Astrocyte (in vitro differentiated cells and primary cell): ENCODE measurements at regions not wholly inside any gene's neighbourhood (a gene's known extent, or its start where the extent isn't known, plus 50 kb on each side); places are given as distances from the start of the nearest gene placed in this dataset.

ENCODE experiments used
- DNase-seq: peaks from one replicate; pipeline ENCODE4 v3.0.0-alpha.2; 2010; ENCODE audit warnings: low read depth
- FAIRE-seq: peaks from 2 replicates; lab custom pipeline; 2011; peaks lifted over from hg19 to GRCh38; lab: Jason Lieb, UNC
- H2AFZ ChIP-seq: 2 replicates; pipeline ENCODE4 v1.6.0; 2012; ENCODE audit warnings: low read depth, low read length, inconsistent platforms
- H3K27ac ChIP-seq: 2 replicates; pipeline ENCODE4 v1.5.1; 2011; ENCODE audit warnings: low read depth, low read length, inconsistent platforms
- H3K27me3 ChIP-seq: 2 replicates; pipeline ENCODE4 v1.6.0; 2011; ENCODE audit warnings: low read length, inconsistent platforms; ENCODE audit not compliant: insufficient read depth
- H3K36me3 ChIP-seq: 2 replicates; pipeline ENCODE4 v1.5.1; 2011; ENCODE audit warnings: low read length, inconsistent platforms; ENCODE audit not compliant: insufficient read depth
- H3K4me1 ChIP-seq: 2 replicates; pipeline ENCODE4 v1.5.1; 2011; ENCODE audit warnings: low read length, inconsistent platforms; ENCODE audit not compliant: insufficient read depth
- H3K4me2 ChIP-seq: 2 replicates; pipeline ENCODE4 v1.6.0; 2012; ENCODE audit warnings: low read length, inconsistent platforms
- H3K4me3 ChIP-seq: 2 replicates; pipeline ENCODE4 v1.5.1; 2011; ENCODE audit warnings: low read depth, mild to moderate bottlenecking, low read length, inconsistent platforms; ENCODE audit not compliant: insufficient read depth
- H3K79me2 ChIP-seq: 2 replicates; pipeline ENCODE4 v1.6.0; 2012; ENCODE audit warnings: mild to moderate bottlenecking, low read length, inconsistent platforms; ENCODE audit not compliant: insufficient read depth
- H3K9ac ChIP-seq: 2 replicates; pipeline ENCODE4 v1.6.0; 2012; ENCODE audit warnings: mild to moderate bottlenecking, low read length, inconsistent platforms
- H3K9me3 ChIP-seq: 2 replicates; pipeline ENCODE4 v1.5.1; 2012; ENCODE audit warnings: low read depth, mild to moderate bottlenecking, low read length, inconsistent platforms; ENCODE audit not compliant: insufficient read depth
- H4K20me1 ChIP-seq: 2 replicates; pipeline ENCODE4 v1.6.0; 2012; ENCODE audit warnings: low read length, inconsistent platforms; ENCODE audit not compliant: insufficient read depth
- H3K27ac Mint-ChIP-seq: one replicate; pipeline ENCODE4 v1.8.0; 2021; ENCODE audit warnings: mild to moderate bottlenecking, mixed read lengths; ENCODE audit not compliant: unreplicated experiment
- H3K27me3 Mint-ChIP-seq: one replicate; pipeline ENCODE4 v1.8.0; 2021; ENCODE audit warnings: low read depth, mixed read lengths; ENCODE audit not compliant: unreplicated experiment
- H3K36me3 Mint-ChIP-seq: one replicate; pipeline ENCODE4 v1.8.0; 2021; ENCODE audit warnings: low read depth, mixed read lengths; ENCODE audit not compliant: unreplicated experiment
- H3K4me1 Mint-ChIP-seq: one replicate; pipeline ENCODE4 v1.8.0; 2021; ENCODE audit warnings: low read depth, mixed read lengths; ENCODE audit not compliant: unreplicated experiment
- H3K4me3 Mint-ChIP-seq: one replicate; pipeline ENCODE4 v1.8.0; 2021; ENCODE audit warnings: mild to moderate bottlenecking, moderate library complexity, mixed read lengths; ENCODE audit not compliant: unreplicated experiment
- H3K9me3 Mint-ChIP-seq: one replicate; pipeline ENCODE4 v1.8.0; 2021; ENCODE audit warnings: mild to moderate bottlenecking, mixed read lengths; ENCODE audit not compliant: unreplicated experiment
- EZH2 ChIP-seq: IDR thresholded peaks from 2 replicates; pipeline ENCODE4 v1.6.1; 2012; ENCODE audit warnings: mild to moderate bottlenecking, low read length, inconsistent platforms; ENCODE audit not compliant: insufficient read depth
- TF ChIP-seq, protein P1 (sequence below): IDR thresholded peaks from 2 replicates; pipeline ENCODE4 v1.5.1; 2011; ENCODE audit warnings: low read depth, mild to moderate bottlenecking, inconsistent platforms, low read length, moderate library complexity; ENCODE audit not compliant: insufficient read depth

DNA sequence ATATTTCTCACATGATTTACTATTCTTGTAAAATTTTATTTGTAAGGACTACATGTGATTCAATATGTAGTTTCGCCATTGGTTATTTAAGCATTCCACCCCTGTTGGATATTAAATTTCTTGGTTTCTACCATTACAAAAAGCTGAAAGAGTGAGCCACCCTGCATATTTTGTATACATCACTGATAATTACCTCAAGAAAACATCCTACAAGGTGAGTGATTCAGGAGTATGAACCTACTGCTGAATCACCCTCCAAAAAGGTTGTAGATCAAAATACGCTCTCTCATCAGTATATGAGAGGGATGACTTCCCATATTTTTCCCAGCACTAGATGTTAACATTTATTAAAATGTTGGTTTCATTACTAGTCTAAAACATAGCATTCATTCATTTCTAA lies 454.3 kb upstream of the WWC1 start:
- no peaks in the 10 kb centered on the region for H3K79me2 ChIP-seq
- H3K27ac Mint-ChIP-seq, result no peak overlapping the region
- H3K9me3 Mint-ChIP-seq, result no peaks in the 10 kb centered on the region
- no peak overlapping the region for H3K9ac ChIP-seq
- no peak overlapping the region for H3K4me3 ChIP-seq
- no peak overlapping the region for H2AFZ ChIP-seq
- H3K27me3 ChIP-seq, result no peaks in the 10 kb centered on the region
- no peak overlapping the region for H3K27ac ChIP-seq
- peaks cover 9% of the 10 kb centered on the region for H3K36me3 Mint-ChIP-seq
- H3K4me1 ChIP-seq, result no peaks in the 10 kb centered on the region
- FAIRE-seq, result no peak
- H3K4me3 Mint-ChIP-seq, result no peak overlapping the region
- H3K27me3 Mint-ChIP-seq, result no peaks in the 10 kb centered on the region
- H4K20me1 ChIP-seq, result no peaks in the 10 kb centered on the region
- no peaks in the 10 kb centered on the region for H3K9me3 ChIP-seq
- H3K36me3 ChIP-seq, result peaks cover 4% of the 10 kb centered on the region
- no peak for TF ChIP-seq EZH2
- TF ChIP-seq, protein P1, sequence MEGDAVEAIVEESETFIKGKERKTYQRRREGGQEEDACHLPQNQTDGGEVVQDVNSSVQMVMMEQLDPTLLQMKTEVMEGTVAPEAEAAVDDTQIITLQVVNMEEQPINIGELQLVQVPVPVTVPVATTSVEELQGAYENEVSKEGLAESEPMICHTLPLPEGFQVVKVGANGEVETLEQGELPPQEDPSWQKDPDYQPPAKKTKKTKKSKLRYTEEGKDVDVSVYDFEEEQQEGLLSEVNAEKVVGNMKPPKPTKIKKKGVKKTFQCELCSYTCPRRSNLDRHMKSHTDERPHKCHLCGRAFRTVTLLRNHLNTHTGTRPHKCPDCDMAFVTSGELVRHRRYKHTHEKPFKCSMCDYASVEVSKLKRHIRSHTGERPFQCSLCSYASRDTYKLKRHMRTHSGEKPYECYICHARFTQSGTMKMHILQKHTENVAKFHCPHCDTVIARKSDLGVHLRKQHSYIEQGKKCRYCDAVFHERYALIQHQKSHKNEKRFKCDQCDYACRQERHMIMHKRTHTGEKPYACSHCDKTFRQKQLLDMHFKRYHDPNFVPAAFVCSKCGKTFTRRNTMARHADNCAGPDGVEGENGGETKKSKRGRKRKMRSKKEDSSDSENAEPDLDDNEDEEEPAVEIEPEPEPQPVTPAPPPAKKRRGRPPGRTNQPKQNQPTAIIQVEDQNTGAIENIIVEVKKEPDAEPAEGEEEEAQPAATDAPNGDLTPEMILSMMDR, result no peak
- H3K4me1 Mint-ChIP-seq, result peaks cover 15% of the 10 kb centered on the region
- DNase-seq, result no peak
- H3K4me2 ChIP-seq, result no peak overlapping the region

DNA sequence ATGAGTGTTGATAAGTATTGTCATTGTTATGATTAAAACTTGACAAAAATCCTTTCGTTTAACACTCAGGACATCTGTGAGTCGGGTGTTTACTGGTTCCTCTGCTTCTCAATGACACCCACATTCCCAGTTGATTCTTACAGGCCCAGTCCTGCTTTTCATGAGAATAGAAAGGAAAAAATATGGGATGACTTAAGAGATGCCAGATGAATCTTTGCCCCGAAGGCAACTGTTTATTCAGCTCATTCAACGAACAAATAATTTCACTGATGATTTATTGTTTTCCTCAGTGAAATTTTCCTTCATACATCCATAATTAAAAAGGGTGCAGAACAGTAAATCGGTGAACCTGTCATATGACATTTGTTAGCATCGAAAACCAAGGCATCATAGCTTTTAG lies 452.4 kb upstream of the WWC1 start:
- DNase-seq, result no peak
- H3K9me3 Mint-ChIP-seq, result no peaks in the 10 kb centered on the region
- H3K79me2 ChIP-seq, result no peaks in the 10 kb centered on the region
- H3K27ac Mint-ChIP-seq, result no peak overlapping the region
- H3K4me1 Mint-ChIP-seq, result peaks cover 14% of the 10 kb centered on the region
- H3K36me3 Mint-ChIP-seq, result peaks cover 6% of the 10 kb centered on the region
- H3K27ac ChIP-seq, result no peak overlapping the region
- H3K4me1 ChIP-seq, result no peaks in the 10 kb centered on the region
- FAIRE-seq, result no peak
- H3K9ac ChIP-seq, result no peak overlapping the region
- H3K27me3 Mint-ChIP-seq, result no peaks in the 10 kb centered on the region
- H3K27me3 ChIP-seq, result no peaks in the 10 kb centered on the region
- no peaks in the 10 kb centered on the region for H3K9me3 ChIP-seq
- no peak overlapping the region for H3K4me3 ChIP-seq
- TF ChIP-seq, protein P1, result no peak
- TF ChIP-seq EZH2, result no peak
- no peak overlapping the region for H2AFZ ChIP-seq
- H3K36me3 ChIP-seq, result no peaks in the 10 kb centered on the region
- no peak overlapping the region for H3K4me2 ChIP-seq
- H4K20me1 ChIP-seq, result no peaks in the 10 kb centered on the region
- H3K4me3 Mint-ChIP-seq, result no peak overlapping the region

DNA sequence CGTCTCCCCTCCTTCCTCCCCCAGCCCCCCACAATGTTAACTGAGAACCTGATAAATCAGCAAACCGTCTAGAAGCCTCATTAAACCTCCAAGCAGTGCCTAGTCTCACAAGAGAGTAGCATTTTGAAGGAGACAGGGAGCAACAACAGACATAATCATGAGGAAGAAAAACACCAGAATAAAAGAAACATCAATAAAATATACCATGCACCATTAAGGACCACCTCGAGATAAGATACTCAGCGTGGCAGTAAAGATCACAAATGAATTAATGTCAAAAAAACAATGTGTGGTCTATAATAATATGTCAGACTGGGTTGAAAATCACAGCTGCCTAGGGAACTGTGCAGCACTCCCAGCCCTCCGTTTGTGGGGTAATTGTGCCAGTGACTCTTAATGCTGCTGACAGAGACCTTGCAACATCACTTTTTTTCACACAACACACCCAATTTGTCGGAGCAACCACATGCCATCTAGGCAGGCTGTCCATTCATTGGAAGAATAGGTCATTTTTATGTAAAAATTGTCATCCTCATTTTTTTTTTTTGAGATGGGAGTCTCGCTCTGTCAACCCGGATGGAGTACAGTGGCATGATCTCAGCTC lies 450.8 kb upstream of the WWC1 start:
- H3K36me3 Mint-ChIP-seq, result peaks cover 7% of the 10 kb centered on the region
- Histone ChIP-seq H3K4me2 (no peak overlapping the region), H3K27me3 (no peaks in the 10 kb centered on the region), H3K4me1 (no peaks in the 10 kb centered on the region), H3K9ac (no peak overlapping the region), H3K9me3 (no peaks in the 10 kb centered on the region), H3K36me3 (no peaks in the 10 kb centered on the region), H4K20me1 (no peaks in the 10 kb centered on the region), H3K79me2 (no peaks in the 10 kb centered on the region), H2AFZ (no peak overlapping the region), H3K4me3 (no peak overlapping the region), H3K27ac (no peak overlapping the region)
- H3K4me3 Mint-ChIP-seq, result no peak overlapping the region
- H3K27me3 Mint-ChIP-seq, result no peaks in the 10 kb centered on the region
- peaks cover 10% of the 10 kb centered on the region for H3K4me1 Mint-ChIP-seq
- no peaks in the 10 kb centered on the region for H3K9me3 Mint-ChIP-seq
- DNase-seq (no peak), FAIRE-seq (no peak)
- no peak for TF ChIP-seq EZH2
- TF ChIP-seq, protein P1, result no peak
- no peak overlapping the region for H3K27ac Mint-ChIP-seq
